ENCODE measurements at regions not wholly inside any gene's neighbourhood (a gene's known extent, or its start where the extent isn't known, plus 50 kb on each side); places are given as distances from the start of the nearest gene placed in this dataset.

DNA sequence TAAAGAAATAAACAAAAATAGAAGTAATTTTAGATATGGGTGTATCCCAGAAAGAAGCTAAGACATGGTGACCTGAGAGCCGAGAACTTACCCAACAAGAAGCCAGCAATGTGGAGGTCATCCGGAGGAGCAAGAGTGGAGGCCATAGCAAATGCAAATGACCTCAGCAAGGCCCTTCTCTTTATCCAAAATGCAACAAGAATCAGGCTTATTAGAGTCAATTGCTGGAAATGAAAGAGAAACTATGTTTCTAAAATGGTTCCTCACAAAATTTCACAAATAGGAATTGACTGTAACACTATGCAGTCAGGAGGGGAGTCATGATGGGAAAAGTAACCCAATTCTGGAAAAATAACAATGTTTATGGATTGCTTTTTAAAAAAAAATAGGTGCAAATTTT, 90.4 kb downstream of the TNFAIP3 start:
- intact Hi-C loops (cut with DNase I; ENCODE audit: low total_unique reads): no loop called here
- H3K27ac ChIP-seq: no peak overlapping the region
- no peak for TF ChIP-seq POLR2A (IDR thresholded peaks at IDR 0.05)
- TF ChIP-seq, protein P1, sequence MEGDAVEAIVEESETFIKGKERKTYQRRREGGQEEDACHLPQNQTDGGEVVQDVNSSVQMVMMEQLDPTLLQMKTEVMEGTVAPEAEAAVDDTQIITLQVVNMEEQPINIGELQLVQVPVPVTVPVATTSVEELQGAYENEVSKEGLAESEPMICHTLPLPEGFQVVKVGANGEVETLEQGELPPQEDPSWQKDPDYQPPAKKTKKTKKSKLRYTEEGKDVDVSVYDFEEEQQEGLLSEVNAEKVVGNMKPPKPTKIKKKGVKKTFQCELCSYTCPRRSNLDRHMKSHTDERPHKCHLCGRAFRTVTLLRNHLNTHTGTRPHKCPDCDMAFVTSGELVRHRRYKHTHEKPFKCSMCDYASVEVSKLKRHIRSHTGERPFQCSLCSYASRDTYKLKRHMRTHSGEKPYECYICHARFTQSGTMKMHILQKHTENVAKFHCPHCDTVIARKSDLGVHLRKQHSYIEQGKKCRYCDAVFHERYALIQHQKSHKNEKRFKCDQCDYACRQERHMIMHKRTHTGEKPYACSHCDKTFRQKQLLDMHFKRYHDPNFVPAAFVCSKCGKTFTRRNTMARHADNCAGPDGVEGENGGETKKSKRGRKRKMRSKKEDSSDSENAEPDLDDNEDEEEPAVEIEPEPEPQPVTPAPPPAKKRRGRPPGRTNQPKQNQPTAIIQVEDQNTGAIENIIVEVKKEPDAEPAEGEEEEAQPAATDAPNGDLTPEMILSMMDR (IDR thresholded peaks at IDR 0.05): no peak

DNA sequence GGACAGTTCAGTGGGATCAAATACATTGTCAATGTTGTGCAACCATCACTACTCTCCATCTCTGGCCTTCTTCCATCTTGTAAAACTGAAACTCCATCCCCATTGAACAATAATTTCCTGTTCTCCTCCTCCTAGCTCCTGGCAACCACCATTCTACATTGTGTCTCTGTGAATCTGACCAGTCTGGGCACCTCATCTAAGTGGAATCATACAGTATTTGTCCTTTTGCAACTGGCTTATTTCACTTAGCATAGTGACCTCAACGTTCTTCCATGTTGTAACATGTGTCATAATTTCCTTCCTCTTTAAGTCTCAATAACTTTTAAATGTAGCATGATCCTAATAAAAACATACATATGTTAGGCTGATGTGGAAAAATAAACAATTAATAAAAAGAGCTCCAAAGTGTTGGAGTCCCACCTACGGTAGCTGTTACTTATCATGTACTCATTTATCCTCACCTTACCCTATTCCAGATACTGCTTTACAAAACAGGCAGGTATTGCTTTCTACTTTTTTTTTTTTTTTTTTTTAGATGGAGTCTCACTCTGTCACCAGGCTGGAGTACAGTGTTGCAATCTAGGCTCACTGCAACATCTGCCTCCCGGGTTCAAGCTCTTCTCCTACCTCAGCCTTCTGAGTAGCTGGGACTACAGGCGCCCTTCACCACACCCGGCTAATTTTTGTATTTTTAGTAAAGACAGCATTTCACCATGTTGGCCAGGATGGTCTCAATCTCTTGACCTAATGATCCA, 91.9 kb downstream of the TNFAIP3 start:
- no peaks in the 10 kb centered on the region for H3K4me1 ChIP-seq
- no peak for TF ChIP-seq POLR2A (IDR thresholded peaks at IDR 0.05)
- TF ChIP-seq, protein P1 (IDR thresholded peaks at IDR 0.05): no peak
- DNase-seq: no peak
- no peaks in the 10 kb centered on the region for H3K36me3 ChIP-seq
- no peak overlapping the region for H3K27ac ChIP-seq
- no peak overlapping the region for H3K4me3 ChIP-seq
- H3K27me3 ChIP-seq: no peaks in the 10 kb centered on the region
- intact Hi-C loops (cut with DNase I; ENCODE audit: low total_unique reads): no loop called here
- H3K9me3 ChIP-seq: no peaks in the 10 kb centered on the region

More for the DNA sequence above, 90.4 kb downstream of the TNFAIP3 start:
- Histone ChIP-seq H3K27me3 (no peaks in the 10 kb centered on the region), H3K9me3 (no peaks in the 10 kb centered on the region), H3K36me3 (no peaks in the 10 kb centered on the region), H3K4me3 (no peak overlapping the region), H3K4me1 (no peaks in the 10 kb centered on the region)
- DNase-seq: no peak

DNA sequence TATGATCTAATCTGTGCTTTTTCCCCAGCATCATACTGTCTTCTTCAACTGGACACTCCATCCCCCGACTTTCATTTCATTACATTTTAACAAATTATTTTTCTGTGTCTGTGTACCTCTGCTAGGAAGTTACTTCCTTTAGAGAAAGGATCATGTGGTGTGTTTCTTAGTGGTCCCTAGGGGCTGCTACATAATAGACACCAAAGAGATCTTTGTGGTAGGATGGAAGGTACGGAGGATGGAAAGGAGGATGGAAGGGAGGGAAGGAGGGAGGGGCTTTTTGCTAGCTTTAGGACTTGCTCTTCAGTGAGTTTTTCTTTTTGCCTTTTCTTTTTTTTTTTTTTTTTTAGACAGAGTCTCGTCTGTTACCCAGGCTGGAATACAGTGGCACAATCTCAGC, 95.7 kb downstream of the TNFAIP3 start:
- TF ChIP-seq, protein P1 (IDR thresholded peaks at IDR 0.05): no peak
- Histone ChIP-seq H3K4me1 (no peaks in the 10 kb centered on the region), H3K36me3 (no peaks in the 10 kb centered on the region), H3K27ac (no peak overlapping the region), H3K27me3 (no peaks in the 10 kb centered on the region), H3K4me3 (no peak overlapping the region), H3K9me3 (no peaks in the 10 kb centered on the region)
- DNase-seq: no peak
- intact Hi-C loops (cut with DNase I; ENCODE audit: low total_unique reads): no loop called here

DNA sequence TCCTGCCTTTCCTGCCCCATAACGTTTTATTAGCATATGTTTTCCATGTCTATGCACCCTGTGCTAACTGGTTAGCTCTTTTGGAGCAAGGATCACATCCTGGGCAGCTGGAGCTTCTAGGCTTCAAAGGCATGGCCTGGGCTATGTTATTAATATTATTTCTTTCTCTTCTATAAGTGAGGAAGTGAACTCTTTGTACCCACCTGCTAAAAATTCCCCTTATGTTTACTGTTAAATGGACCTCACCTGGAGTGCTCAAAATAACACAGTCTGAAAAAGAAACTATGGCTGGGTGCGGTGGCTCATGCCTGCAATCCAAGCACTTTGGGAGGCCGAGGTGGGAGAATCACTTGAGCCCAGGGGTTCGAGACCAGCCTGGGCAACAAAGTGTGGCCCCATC, 97.8 kb downstream of the TNFAIP3 start:
- H3K36me3 ChIP-seq: no peaks in the 10 kb centered on the region
- TF ChIP-seq POLR2A (IDR thresholded peaks at IDR 0.05): no peak
- TF ChIP-seq, protein P1 (IDR thresholded peaks at IDR 0.05): no peak
- intact Hi-C loops (cut with DNase I; ENCODE audit: low total_unique reads): no loop called here
- H3K4me1 ChIP-seq: no peaks in the 10 kb centered on the region
- no peak overlapping the region for H3K27ac ChIP-seq
- no peak for DNase-seq
- H3K4me3 ChIP-seq: no peak overlapping the region
- no peaks in the 10 kb centered on the region for H3K27me3 ChIP-seq
- no peaks in the 10 kb centered on the region for H3K9me3 ChIP-seq

DNA sequence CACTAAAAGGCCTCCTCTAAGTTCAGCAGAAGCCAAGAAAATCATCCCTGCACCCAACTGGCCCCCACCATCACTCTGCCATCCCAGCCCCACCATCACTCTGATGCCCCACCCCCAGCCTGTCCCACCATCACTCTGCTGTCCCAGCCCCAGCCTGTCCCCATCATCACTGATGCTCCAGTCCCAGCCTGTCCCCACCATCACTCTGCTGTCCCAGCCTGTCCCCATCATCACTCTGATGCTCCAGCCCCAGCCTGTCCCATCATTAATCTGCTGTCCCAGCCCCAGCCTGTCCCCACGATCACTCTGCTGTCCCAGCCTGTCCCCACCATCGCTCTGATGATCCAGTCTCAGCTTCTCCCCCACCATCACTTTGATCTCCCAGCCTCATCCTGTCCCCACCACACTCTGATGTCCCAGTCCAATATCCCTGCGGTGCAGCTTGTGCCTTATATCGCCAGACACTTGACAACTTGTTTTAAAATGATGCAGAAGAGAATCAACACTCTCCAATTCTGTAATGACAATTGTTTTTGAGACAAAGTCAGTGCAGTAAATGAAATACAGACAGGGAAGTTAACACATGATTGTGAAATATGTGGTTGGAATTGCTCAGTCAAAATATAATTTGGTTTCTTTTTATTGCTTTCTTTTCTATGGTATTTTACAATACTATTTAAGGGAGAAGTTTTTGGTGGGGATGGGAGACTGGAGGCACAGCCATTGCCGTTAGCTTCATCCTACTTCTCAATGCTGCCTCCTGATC, 100.8 kb downstream of the TNFAIP3 start:
- no peaks in the 10 kb centered on the region for H3K36me3 ChIP-seq
- H3K9me3 ChIP-seq: no peaks in the 10 kb centered on the region
- no peak overlapping the region for H3K4me3 ChIP-seq
- intact Hi-C loops (cut with DNase I; ENCODE audit: low total_unique reads): no loop called here
- no peak for DNase-seq
- H3K27ac ChIP-seq: no peak overlapping the region
- no peaks in the 10 kb centered on the region for H3K4me1 ChIP-seq
- no peaks in the 10 kb centered on the region for H3K27me3 ChIP-seq
- no peak for TF ChIP-seq POLR2A (IDR thresholded peaks at IDR 0.05)
- TF ChIP-seq, protein P1 (IDR thresholded peaks at IDR 0.05): no peak

All from uterus (tissue), 3 donors.